Liver (tissue), 8 donors: ENCODE measurements at regions not wholly inside any gene's neighbourhood (a gene's known extent, or its start where the extent isn't known, plus 50 kb on each side); places are given as distances from the start of the nearest gene placed in this dataset.

ENCODE experiments used
- DNase-seq: peaks from one replicate; pipeline ENCODE4 v3.0.0-alpha.2; 2017; ENCODE audit warnings: low spot score
- H3K27ac ChIP-seq, 2 donors: one replicate each; pipeline ENCODE4 v1.7.0; 2013; ENCODE audit warnings: inconsistent platforms in 2 of 2, low read length in 2 of 2, control low read depth in 1 of 2, low read depth in 1 of 2, mild to moderate bottlenecking in 1 of 2
- H3K27me3 ChIP-seq, 4 donors: one replicate each; pipeline versions ENCODE4 v1.6.1 to v1.7.0; 2013; ENCODE audit warnings: low read length in 3 of 4, inconsistent platforms in 1 of 4, mild to moderate bottlenecking in 1 of 4, moderate library complexity in 1 of 4; ENCODE audit not compliant: control insufficient read depth in 4 of 4, insufficient read depth in 4 of 4
- H3K36me3 ChIP-seq, 4 donors: one replicate each; pipeline versions ENCODE4 v1.6.1 to v1.7.0; 2013; ENCODE audit warnings: low read length in 3 of 4, mild to moderate bottlenecking in 3 of 4, low read depth in 1 of 4, moderate library complexity in 1 of 4; ENCODE audit not compliant: control insufficient read depth in 4 of 4, insufficient read depth in 3 of 4
- H3K4me1 ChIP-seq, 4 donors: one replicate each; pipeline versions ENCODE4 v1.6.1 to v1.7.0; 2013; ENCODE audit warnings: low read length in 3 of 4, mild to moderate bottlenecking in 3 of 4, moderate library complexity in 1 of 4; ENCODE audit not compliant: control insufficient read depth in 4 of 4, insufficient read depth in 4 of 4
- H3K4me3 ChIP-seq, 3 donors: one replicate each; pipeline versions ENCODE4 v1.6.1 to v1.7.0; 2013; ENCODE audit warnings: low read length in 3 of 3, control low read depth in 1 of 3, low read depth in 1 of 3, mild to moderate bottlenecking in 1 of 3
- H3K9ac ChIP-seq, 2 donors: one replicate each; pipeline ENCODE4 v1.7.0; 2013; ENCODE audit warnings: low read length in 2 of 2, mild to moderate bottlenecking in 2 of 2, moderate library complexity in 2 of 2, control low read depth in 1 of 2, low read depth in 1 of 2
- H3K9me3 ChIP-seq, 4 donors: one replicate each; pipeline versions ENCODE4 v1.6.1 to v1.7.0; 2013; ENCODE audit warnings: low read length in 3 of 4; ENCODE audit not compliant: control insufficient read depth in 4 of 4
- CTCF ChIP-seq: fragments of 150-350 bp; IDR thresholded peaks from 2 replicates; pipeline ENCODE4 v1.5.1; 2017; ENCODE audit warnings: improper control_type of control experiment, low read depth, low read length; ENCODE audit not compliant: missing input control
- EGR1 ChIP-seq, 2 donors: IDR thresholded peaks; 2 replicates each; pipeline ENCODE4 v1.6.1; 2016 to 2018; ENCODE audit warnings: antibody characterized with exemption in 2 of 2, low read depth in 2 of 2
- FOXA1 ChIP-seq: IDR thresholded peaks from 2 replicates; pipeline ENCODE4 v1.6.1; 2016; ENCODE audit warnings: antibody characterized with exemption
- FOXA2 ChIP-seq: IDR thresholded peaks from 2 replicates; pipeline ENCODE4 v1.6.1; 2016; ENCODE audit warnings: antibody characterized with exemption
- GABPA ChIP-seq, 2 donors: IDR thresholded peaks in 1 of 2; conservative IDR thresholded peaks in 1 of 2; 2 replicates each; pipeline ENCODE4 v1.6.1; 2016; ENCODE audit warnings: antibody characterized with exemption in 2 of 2, mild to moderate bottlenecking in 1 of 2, moderate library complexity in 1 of 2
- HNF4A ChIP-seq, 2 donors: conservative IDR thresholded peaks; 2 replicates each; pipeline ENCODE4 v1.6.1; 2016; ENCODE audit warnings: antibody characterized with exemption in 2 of 2, mild to moderate bottlenecking in 2 of 2
- HNF4G ChIP-seq: IDR thresholded peaks from 2 replicates; pipeline ENCODE4 v1.6.1; 2016; ENCODE audit warnings: antibody characterized with exemption
- JUND ChIP-seq, 2 donors: IDR thresholded peaks; 2 replicates each; pipeline ENCODE4 v1.6.1; 2016; ENCODE audit warnings: antibody characterized with exemption in 2 of 2
- MAX ChIP-seq: IDR thresholded peaks from 2 replicates; pipeline ENCODE4 v1.6.1; 2016; ENCODE audit warnings: antibody characterized with exemption
- NR2F2 ChIP-seq: IDR thresholded peaks from 2 replicates; pipeline ENCODE4 v1.6.1; 2016; ENCODE audit warnings: antibody characterized with exemption
- RAD21 ChIP-seq, 2 donors: IDR thresholded peaks; 2 replicates each; pipeline ENCODE4 v1.6.1; 2016; ENCODE audit warnings: antibody characterized with exemption in 2 of 2, mild to moderate bottlenecking in 2 of 2
- RXRA ChIP-seq, 2 donors: IDR thresholded peaks; 2 replicates each; pipeline ENCODE4 v1.6.1; 2017 to 2018; ENCODE audit warnings: antibody characterized with exemption in 2 of 2, mild to moderate bottlenecking in 1 of 2
- SP1 ChIP-seq: IDR thresholded peaks from 2 replicates; pipeline ENCODE4 v1.6.1; 2018; ENCODE audit warnings: antibody characterized with exemption, mild to moderate bottlenecking
- TAF1 ChIP-seq: conservative IDR thresholded peaks from 2 replicates; pipeline ENCODE4 v1.6.1; 2016; ENCODE audit warnings: antibody characterized with exemption, mild to moderate bottlenecking
- YY1 ChIP-seq: IDR thresholded peaks from 2 replicates; pipeline ENCODE4 v1.6.1; 2016; ENCODE audit warnings: antibody characterized with exemption, mild to moderate bottlenecking
- ZBTB33 ChIP-seq: IDR thresholded peaks from 2 replicates; pipeline ENCODE4 v1.6.1; 2016; ENCODE audit warnings: antibody characterized with exemption
- WGBS: extraction: QIAGEN DNeasy Blood & Tissue Kit; methylation state at CpG from one replicate; pipeline ENCODE4 v1.1.7; 2013; 5-methylcytosine and 5-hydroxymethylcytosine counted together
- TF ChIP-seq, protein P1 (sequence below): IDR thresholded peaks from 2 replicates; pipeline ENCODE4 v1.6.1; 2016; ENCODE audit warnings: antibody characterized with exemption
- TF ChIP-seq, protein P2 (sequence below): IDR thresholded peaks from 2 replicates; pipeline ENCODE4 v1.6.1; 2016; ENCODE audit warnings: antibody characterized with exemption, mild to moderate bottlenecking
- donor health status: healthy.
- donor health status: healthy.
- donor health status: healthy.
- donor health status: healthy.
- donor health status: healthy.

- WGBS = 65% methylated on average over 2 of the region's 2 CpGs
- H3K27ac ChIP-seq = no peak overlapping the region
- no peak overlapping the region for H3K4me3 ChIP-seq
- TF ChIP-seq JUND (IDR thresholded peaks at IDR 0.05) = no peak
- no peak for TF ChIP-seq YY1
- no peak for TF ChIP-seq GABPA (IDR thresholded peaks at IDR 0.05 in 1 of 2, conservative IDR thresholded peaks at IDR 0.05 in 1 of 2)
- no peak for TF ChIP-seq RAD21 (IDR thresholded peaks at IDR 0.05)
- TF ChIP-seq, protein P1, sequence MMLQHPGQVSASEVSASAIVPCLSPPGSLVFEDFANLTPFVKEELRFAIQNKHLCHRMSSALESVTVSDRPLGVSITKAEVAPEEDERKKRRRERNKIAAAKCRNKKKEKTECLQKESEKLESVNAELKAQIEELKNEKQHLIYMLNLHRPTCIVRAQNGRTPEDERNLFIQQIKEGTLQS = no peak
- TF ChIP-seq FOXA1 = no peak
- no peak for TF ChIP-seq HNF4G
- no peak for TF ChIP-seq CTCF
- TF ChIP-seq RXRA (IDR thresholded peaks at IDR 0.05) = no peak
- no peak for TF ChIP-seq TAF1
- no peak for TF ChIP-seq SP1
- TF ChIP-seq EGR1 (IDR thresholded peaks at IDR 0.05; ENCODE audit: low read depth in 2 of 2) = no peak
- TF ChIP-seq ZBTB33 = no peak
- TF ChIP-seq MAX = no peak
- TF ChIP-seq, protein P2, sequence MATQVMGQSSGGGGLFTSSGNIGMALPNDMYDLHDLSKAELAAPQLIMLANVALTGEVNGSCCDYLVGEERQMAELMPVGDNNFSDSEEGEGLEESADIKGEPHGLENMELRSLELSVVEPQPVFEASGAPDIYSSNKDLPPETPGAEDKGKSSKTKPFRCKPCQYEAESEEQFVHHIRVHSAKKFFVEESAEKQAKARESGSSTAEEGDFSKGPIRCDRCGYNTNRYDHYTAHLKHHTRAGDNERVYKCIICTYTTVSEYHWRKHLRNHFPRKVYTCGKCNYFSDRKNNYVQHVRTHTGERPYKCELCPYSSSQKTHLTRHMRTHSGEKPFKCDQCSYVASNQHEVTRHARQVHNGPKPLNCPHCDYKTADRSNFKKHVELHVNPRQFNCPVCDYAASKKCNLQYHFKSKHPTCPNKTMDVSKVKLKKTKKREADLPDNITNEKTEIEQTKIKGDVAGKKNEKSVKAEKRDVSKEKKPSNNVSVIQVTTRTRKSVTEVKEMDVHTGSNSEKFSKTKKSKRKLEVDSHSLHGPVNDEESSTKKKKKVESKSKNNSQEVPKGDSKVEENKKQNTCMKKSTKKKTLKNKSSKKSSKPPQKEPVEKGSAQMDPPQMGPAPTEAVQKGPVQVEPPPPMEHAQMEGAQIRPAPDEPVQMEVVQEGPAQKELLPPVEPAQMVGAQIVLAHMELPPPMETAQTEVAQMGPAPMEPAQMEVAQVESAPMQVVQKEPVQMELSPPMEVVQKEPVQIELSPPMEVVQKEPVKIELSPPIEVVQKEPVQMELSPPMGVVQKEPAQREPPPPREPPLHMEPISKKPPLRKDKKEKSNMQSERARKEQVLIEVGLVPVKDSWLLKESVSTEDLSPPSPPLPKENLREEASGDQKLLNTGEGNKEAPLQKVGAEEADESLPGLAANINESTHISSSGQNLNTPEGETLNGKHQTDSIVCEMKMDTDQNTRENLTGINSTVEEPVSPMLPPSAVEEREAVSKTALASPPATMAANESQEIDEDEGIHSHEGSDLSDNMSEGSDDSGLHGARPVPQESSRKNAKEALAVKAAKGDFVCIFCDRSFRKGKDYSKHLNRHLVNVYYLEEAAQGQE = no peak
- TF ChIP-seq HNF4A (conservative IDR thresholded peaks at IDR 0.05) = no peak
- TF ChIP-seq FOXA2 = no peak
- TF ChIP-seq NR2F2 = no peak
- no peaks in the 10 kb centered on the region for H3K27me3 ChIP-seq
- H3K4me1 ChIP-seq = no peaks in the 10 kb centered on the region
- H3K9me3 ChIP-seq = peaks cover 0 to 8% (median 3%) of the 10 kb centered on the region in 4 donors
- no peak for DNase-seq
- no peaks in the 10 kb centered on the region for H3K36me3 ChIP-seq
- H3K9ac ChIP-seq = no peak overlapping the region
Observed at GRCh38 chr18:25621682-25622081, 269.7 kb upstream of the ZNF521 start.

GRCh38 chr18:25621144-25621543, 269.2 kb upstream of the ZNF521 start:
- TF ChIP-seq NR2F2 (no peak), SP1 (no peak), YY1 (no peak), MAX (no peak), EGR1 (IDR thresholded peaks at IDR 0.05; ENCODE audit: low read depth in 2 of 2) (no peak), CTCF (no peak)
- TF ChIP-seq, protein P1 = no peak
- DNase-seq = no peak
- no peak overlapping the region for H3K27ac ChIP-seq
- H3K9me3 ChIP-seq = peaks cover 0 to 8% (median 2%) of the 10 kb centered on the region in 4 donors
- no peaks in the 10 kb centered on the region for H3K36me3 ChIP-seq
- WGBS = 88% methylated on average over 1 of the region's 1 CpG
- H3K27me3 ChIP-seq = no peaks in the 10 kb centered on the region
- H3K4me3 ChIP-seq = no peak overlapping the region
- no peak overlapping the region for H3K9ac ChIP-seq
- no peaks in the 10 kb centered on the region for H3K4me1 ChIP-seq
